ENCODE measurements at regions not wholly inside any gene's neighbourhood (a gene's known extent, or its start where the extent isn't known, plus 50 kb on each side); places are given as distances from the start of the nearest gene placed in this dataset.

- in situ Hi-C loops (cut with HindIII; ENCODE audit: low pct_unique_long_range_greater_than_20kb, low sequenced_read_pairs): no loop called here
- DNase-seq (ENCODE audit: low read depth, low spot score): no peak
Observed at GRCh38 chr5:175222621-175223020, 221.4 kb downstream of the DRD1 start.

- in situ Hi-C loops (cut with HindIII; ENCODE audit: low pct_unique_long_range_greater_than_20kb, low sequenced_read_pairs): no loop called here
- DNase-seq (ENCODE audit: low read depth, low spot score): no peak
Observed at GRCh38 chr5:175220549-175220948, 223.4 kb downstream of the DRD1 start.

GRCh38 chr5:175219366-175219765 is 224.6 kb downstream of the DRD1 start:
- DNase-seq (ENCODE audit: low read depth, low spot score): no peak
- in situ Hi-C loops (cut with HindIII; ENCODE audit: low pct_unique_long_range_greater_than_20kb, low sequenced_read_pairs): no loop called here

DNA sequence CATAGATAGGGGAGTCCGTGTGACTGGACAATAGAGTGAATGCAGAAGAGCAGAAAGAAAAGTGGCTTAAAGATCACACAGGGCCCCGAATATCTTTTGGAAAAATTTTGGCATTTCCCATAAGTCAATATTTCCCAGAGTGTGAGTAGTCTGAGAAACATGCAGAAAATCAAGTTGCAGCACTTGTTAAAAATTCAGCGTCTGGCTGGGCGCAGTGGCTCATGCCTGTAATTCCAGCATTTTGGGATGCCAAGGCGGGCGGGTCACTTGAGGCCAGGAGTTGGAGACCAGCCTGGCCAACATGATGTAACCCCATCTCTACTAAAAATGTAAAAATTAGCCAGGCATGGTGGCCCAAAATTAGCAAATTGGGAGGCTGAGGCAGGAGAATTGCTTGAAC is 227.0 kb downstream of the DRD1 start:
- in situ Hi-C loops (cut with HindIII; ENCODE audit: low pct_unique_long_range_greater_than_20kb, low sequenced_read_pairs): no loop called here
- no peak for DNase-seq (ENCODE audit: low read depth, low spot score)

DNA sequence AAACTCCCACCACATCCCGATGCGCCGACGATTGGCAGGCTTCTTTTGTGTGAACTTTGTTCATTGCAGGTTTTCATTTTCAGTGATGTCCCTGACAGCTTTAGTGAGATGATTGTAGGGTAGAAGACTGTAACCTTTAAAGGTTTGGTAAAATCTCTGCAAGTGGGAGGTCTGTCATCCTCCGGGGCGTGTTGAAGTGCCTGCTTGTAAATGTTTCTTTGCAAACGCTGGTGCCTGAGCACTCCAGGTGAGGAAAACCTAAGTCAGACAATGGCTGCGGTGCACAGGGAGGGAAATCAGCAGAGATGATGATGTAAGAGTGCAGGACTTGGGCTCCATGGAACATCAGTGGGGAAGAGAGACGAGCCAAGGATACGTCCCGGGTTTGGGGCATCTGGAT is 228.1 kb downstream of the DRD1 start:
- DNase-seq (ENCODE audit: low read depth, low spot score): no peak
- in situ Hi-C loops (cut with HindIII; ENCODE audit: low pct_unique_long_range_greater_than_20kb, low sequenced_read_pairs): no loop called here

DNA sequence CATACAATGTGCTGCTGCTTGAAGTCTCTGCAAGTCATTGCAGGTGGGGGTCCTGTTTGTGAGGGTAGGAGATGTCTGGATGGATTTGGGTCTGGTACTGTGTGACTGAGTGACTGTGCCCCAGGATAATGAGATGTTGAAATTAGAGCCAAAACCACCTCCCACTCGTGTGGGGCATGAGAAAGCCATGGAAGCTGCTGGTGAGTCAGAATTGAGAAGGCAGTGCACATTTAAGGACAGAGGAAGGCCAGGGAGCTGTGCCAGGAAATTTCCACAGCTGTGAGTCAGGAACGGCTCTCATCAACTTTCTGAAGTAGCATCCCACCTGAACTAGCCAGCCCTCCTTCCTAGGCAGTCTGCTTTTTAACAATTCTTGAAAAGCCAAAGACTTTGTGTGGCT is 229.8 kb downstream of the DRD1 start:
- DNase-seq (ENCODE audit: low read depth, low spot score): no peak
- in situ Hi-C loops (cut with HindIII; ENCODE audit: low pct_unique_long_range_greater_than_20kb, low sequenced_read_pairs): no loop called here

DNA sequence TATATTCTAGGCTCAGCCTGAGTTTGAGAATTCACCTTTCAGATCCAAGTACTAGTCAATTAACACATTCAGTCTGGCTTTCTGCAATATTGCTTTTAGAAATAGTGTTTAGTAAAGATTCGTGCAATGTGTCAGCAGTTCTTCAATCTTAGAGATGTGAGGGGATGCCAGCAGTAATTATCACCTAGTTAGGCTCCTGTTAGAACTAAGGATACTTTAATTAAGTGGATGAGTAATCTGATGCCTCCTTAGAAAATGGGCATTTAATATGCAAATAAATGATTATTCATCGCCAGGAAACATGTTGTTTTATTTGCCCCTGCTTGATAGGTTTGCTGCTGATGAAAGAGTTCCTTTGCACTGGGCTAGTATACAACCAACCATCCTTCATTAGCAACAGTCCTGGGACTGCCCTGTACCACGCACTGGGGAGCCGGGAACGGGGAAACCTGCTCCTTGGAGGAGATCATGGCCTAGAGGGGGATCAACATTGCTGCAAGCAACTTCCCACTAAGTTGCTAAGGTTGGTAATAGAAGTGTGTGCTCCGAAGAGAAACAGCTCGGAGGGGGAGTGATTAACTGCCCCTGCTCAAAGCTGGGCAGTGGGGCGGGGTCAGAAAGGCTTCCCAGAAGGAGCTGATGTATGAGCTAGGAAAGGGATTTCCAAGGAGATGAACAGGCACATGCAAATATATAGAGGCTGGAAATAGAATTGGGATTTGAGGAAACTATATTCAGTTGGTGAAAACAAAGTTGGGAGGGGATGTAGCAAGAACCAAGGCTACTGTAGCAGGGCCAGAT is 231.8 kb downstream of the DRD1 start:
- no peak for DNase-seq (ENCODE audit: low read depth, low spot score)
- in situ Hi-C loops (cut with HindIII; ENCODE audit: low pct_unique_long_range_greater_than_20kb, low sequenced_read_pairs): no loop called here

- in situ Hi-C loops (cut with HindIII; ENCODE audit: low pct_unique_long_range_greater_than_20kb, low sequenced_read_pairs): no loop called here
- no peak for DNase-seq (ENCODE audit: low read depth, low spot score)
Observed at GRCh38 chr5:175207321-175208040, 236.5 kb downstream of the DRD1 start.

DNA sequence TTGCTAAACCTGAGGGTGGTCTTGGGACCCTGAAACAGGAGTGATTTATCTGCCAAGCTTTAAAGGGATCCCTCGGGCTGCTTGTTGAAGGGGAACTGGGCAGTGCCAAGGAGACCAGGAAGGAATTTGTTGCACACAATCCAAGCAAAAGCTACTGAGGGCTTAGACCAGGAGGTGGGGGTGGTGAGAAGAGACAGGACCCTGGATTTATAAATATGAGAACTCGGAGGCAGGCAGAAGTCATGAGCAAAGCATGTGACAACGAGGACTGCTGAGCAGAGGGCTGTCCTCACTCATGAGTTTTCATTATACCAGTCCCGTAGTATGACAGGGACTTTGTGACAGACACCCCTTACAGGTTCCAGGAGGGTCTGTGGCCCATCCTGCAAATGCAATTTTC is 237.3 kb downstream of the DRD1 start:
- in situ Hi-C loops (cut with HindIII; ENCODE audit: low pct_unique_long_range_greater_than_20kb, low sequenced_read_pairs): no loop called here

DNA sequence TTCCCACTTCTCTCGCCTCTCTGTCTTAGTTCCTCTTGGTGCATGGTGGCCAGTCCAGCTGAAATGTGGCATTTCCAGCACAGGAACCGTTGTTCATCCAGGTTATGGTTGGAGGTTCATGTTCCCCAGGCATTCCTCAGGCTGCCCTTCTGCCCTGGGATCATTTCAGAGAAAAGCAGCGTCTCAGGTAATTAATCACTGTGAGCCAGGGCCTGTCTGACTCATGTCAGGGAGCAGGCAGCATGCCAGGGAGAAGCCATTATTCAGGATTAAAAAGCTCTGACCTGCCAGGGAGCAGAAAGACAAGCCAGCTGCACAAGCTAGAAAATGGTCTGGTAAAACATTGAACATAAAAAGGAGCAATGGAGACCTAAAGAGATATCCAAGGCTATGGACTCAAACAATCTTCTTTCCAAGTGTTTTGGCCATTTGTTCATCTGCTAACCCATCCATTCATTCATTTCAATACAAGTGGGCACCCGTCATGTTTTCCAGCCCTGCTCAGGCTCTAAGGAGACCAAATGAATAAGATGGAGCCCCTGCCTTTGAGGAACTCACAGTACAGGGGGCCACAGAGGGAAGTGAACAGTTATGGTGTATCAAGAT is 241.4 kb downstream of the DRD1 start:
- no peak for DNase-seq (ENCODE audit: low read depth, low spot score)
- in situ Hi-C loops (cut with HindIII; ENCODE audit: low pct_unique_long_range_greater_than_20kb, low sequenced_read_pairs): no loop called here

More for the DNA sequence above, 237.3 kb downstream of the DRD1 start:
- DNase-seq (ENCODE audit: low read depth, low spot score): peak; percentile 22

DNA sequence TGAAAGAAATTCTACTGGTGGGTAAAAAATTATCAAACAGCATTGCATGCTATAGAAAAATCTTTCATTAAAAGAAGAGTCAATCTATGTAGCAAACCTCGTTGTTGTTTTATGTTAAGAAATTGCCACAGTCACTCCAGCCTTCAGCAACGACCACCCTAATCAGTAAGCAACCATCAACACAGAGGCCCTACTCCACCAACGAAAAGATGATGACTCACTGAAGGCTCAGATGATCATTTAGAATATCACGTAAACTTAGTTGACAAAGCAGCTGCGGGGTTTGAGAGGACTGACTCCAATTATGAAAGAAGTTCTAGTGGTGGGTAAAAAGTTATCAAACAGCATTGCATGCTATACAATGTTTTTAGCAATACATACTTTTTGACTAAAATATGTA is 242.6 kb downstream of the DRD1 start:
- in situ Hi-C loops (cut with HindIII; ENCODE audit: low pct_unique_long_range_greater_than_20kb, low sequenced_read_pairs): no loop called here
- DNase-seq (ENCODE audit: low read depth, low spot score): no peak

DNA sequence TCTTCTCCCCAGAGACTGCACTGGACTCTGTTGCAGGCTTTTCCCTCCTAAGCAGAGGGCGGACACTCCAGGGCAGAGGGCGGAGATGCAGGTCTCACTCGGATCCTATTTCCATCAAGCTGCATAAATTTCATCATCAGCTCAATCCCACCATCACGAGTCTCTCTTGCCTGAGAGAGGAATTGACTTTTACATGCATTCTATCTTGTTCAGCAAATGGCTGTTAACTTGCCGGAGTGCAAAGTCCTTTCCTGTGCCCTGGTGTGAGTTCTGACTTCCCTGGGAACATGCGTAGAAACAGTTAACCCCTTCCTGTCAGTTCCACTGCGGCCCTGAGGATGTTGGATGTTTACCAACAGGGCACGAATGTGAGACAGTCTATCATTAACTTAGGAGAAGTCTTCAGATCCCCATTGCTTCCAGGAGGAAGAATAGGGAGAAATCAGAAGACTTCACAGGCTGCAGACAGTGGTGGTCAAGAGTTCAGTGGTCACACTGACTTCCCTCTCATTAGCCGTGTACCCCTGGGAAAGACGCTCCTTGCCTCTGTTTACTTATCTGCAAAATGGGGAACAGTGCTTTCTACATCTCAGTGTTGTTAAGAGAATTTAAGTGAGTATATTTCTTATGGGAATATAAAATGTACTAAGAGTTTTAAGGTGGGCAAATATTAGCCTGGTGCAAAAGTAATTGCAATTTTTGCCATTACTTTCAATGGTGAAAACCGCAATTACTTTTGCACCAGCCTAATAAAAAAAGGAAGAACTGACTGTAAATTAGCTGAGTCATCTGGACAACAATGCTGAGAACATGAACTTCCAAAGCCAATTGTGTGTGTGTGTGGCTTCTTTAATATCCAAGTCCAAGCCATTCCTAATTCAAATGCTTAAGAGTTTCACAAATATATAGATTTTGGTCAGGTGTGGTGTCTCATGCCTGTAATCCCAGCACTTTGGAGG is 248.0 kb downstream of the DRD1 start:
- in situ Hi-C loops (cut with HindIII; ENCODE audit: low pct_unique_long_range_greater_than_20kb, low sequenced_read_pairs): no loop called here
- no peak for DNase-seq (ENCODE audit: low read depth, low spot score)

DNA sequence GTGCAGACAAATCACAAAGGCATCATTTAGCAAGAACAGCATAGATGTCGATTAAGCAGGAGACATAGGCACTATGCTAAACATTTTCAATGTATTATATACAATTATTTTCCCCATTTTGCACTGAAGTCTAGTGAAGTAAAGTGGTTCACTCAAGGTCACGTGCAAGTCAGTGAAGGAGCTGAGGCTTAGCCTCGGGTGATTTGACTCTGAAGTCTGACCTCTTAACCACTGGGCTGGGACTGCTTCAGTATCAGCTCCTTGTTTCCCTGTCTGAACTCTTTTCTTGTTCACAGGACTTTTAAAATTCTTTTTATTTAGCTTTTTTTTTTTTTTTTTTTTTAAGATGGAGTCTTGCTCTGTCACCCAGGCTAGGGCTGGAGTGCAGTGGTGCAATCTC is 262.7 kb downstream of the DRD1 start:
- DNase-seq (ENCODE audit: low read depth, low spot score): no peak
- in situ Hi-C loops (cut with HindIII; ENCODE audit: low pct_unique_long_range_greater_than_20kb, low sequenced_read_pairs): no loop called here

DNA sequence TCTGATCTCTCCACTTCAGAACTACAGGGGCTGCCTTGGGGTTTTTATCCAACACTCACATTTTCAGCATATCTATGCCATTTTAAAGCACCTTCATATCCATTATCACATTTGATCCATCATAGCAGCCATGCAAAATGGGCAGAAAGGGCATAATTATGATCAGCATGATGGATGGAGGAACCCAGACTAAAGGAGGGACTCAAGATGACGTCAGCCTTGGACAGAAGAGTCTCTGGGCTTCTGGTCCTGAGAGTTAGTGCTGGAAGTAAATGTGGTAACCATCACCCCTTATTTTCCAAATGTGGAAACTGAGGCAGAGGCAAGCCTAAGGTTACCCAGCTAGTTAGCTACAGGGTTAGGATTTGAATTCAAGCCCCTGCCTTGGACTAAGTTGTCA is 273.1 kb downstream of the DRD1 start:
- DNase-seq (ENCODE audit: low read depth, low spot score): no peak
- in situ Hi-C loops (cut with HindIII; ENCODE audit: low pct_unique_long_range_greater_than_20kb, low sequenced_read_pairs): no loop called here

GRCh38 chr5:175168882-175169507 is 275.0 kb downstream of the DRD1 start:
- in situ Hi-C loops (cut with HindIII; ENCODE audit: low pct_unique_long_range_greater_than_20kb, low sequenced_read_pairs): no loop called here
- no peak for DNase-seq (ENCODE audit: low read depth, low spot score)

DNA sequence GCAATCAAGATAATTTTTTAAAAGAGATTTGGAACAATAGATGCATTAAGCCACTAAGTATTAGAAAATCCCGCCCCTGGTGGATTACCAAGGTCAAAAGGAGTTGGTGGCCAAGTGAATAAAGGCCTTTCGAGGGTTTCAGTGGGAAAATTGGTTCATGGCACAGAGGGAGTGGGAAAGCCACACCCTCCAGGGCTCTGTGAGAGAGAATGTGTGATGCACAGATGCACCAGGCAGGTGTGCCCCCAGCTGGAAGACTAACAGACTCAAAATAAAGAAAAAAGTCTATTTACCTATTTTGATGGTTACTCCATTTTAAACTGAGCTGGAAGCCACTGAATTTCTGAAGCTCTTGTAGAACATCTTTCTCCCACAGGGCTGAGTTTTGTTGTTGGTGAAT is 278.0 kb downstream of the DRD1 start:
- in situ Hi-C loops (cut with HindIII; ENCODE audit: low pct_unique_long_range_greater_than_20kb, low sequenced_read_pairs): no loop called here
- no peak for DNase-seq (ENCODE audit: low read depth, low spot score)

DNA sequence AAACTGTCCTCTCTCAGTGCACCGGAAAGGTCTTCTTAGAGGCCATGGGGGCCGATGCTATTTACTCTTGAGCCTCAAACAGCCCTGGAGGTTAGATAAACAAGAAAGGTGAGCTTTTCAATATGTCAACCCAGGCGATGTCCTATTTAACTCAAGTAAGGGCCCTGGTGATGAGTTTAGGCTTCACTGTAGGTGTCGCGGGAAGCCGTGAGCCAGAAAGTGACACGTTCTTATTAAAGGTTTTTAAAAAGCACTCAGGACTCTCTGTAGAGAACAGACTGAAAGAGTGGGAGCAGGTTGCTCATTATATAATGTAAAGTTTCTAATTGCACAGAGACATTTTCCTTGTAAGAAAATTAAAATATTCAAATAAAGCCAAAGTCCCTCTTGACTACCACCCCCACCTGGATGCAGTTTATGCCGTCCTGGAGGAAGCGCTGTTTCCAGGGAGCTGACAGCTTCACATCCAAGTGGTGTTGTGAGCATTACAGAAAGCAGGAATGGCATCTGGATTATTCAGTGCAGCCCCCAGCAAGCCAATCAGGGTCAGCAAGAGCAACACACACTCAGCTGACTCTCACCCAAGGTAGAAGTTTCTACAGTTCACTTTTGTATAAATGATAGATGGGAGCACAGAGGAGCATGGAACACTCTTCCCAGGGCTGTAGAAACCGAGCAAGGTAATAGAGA is 280.3 kb downstream of the DRD1 start:
- no peak for DNase-seq (ENCODE audit: low read depth, low spot score)
- in situ Hi-C loops (cut with HindIII; ENCODE audit: low pct_unique_long_range_greater_than_20kb, low sequenced_read_pairs): no loop called here

Measured in SK-MEL-5 (cell line).